SIG-M5 treated with dmso at 0.1 percent for 504 hours (cell line): ENCODE measurements at regions not wholly inside any gene's neighbourhood (a gene's known extent, or its start where the extent isn't known, plus 50 kb on each side); places are given as distances from the start of the nearest gene placed in this dataset.
"Not testable (repeated sequence)": the region's sequence is repeated elsewhere in the genome, so short reads cannot be mapped to it uniquely, and the experiment has no call there.

Source experiments
- DNase-seq: peaks from one replicate; lab custom pipeline; 2025; ENCODE audit not compliant: unreplicated experiment; lab: John Stamatoyannopoulos, UW

DNA sequence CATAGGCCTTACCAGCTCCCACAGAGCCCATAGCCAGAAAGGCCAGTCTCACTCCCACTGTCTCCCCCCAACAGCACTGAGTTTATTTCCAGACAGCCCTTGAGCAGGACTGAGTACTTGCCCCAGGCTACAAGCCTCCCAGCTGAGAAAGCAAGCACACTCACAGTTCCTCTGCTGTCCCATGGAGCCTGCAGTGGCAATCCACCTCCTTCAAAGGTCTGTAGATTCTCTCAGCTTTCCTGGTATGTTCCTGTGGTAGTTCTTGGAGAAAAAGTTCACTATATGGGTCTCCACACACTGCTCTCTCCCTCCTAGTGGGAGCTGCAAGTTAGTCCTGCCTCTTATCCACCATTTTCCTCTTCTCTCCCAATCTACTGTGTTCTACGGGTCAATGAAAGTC is 728.7 kb downstream of the DIAPH3 start:
- no peak for DNase-seq

DNA sequence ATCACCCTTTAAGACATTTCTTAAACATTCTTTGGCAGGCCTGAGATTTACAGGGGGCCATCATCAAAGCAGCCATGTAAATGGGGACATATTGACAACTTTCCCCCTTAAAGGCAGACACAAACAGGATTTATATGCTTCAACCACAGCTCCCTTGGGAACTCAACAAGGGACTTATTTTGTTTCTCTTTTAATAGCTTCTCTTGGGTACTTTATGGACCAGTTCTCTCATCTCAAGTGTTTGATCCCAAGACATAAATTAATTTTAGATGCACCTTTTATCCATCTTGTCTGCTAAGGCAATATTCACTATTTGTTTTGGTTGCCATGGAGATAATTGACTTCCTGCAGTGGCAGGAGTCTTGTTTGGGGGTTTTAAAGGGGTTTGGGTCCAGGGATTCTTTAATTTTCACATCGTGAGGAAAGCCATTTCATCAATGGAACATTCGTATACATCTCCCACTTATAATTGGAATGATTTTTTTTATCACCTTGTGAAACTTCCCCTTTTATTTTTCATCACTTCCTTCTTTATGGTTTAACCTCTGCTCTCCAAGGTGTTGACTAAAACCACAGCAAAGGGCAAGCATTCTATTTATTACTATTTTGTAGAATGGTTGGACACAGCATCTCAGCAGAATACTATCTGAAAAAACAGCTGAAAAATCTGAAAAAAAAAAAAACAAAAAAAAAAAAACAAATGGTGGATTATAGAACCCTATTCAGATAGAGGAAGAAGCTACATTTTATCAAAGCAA is 726.0 kb downstream of the DIAPH3 start:
- peak; percentile 53 for DNase-seq

DNA sequence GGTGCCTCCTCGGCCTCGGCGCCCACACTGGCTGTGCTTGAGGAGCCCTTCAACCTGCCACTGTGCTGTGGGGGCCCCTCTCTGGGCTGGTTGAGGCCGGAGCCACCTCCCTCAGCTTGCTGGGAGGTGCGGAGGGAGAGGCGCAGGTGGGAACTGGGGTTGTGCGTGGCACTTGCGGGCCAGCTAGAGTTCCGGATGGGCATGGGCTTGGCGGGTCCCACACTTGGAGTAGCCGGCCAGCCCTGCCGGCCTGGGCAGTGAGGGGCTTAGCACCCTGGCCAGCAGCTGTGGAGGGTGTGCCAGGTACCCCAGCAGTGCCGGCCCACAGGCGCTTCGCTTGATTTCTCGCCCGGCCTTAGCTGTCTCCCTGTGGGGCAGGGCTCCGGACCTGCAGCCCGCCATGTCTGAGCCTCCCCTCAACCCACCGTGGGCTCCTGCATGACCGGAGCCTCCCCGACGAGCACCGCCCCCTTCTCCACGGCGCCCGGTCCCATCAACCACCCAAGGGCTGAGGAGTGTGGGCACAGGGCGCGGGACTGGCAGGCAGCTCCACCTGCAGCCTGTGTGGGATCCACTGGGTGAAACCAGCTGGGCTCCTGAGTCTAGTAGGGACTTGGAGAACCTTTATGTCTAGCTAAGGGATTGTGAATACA is 723.8 kb downstream of the DIAPH3 start:
- no peak for DNase-seq

DNA sequence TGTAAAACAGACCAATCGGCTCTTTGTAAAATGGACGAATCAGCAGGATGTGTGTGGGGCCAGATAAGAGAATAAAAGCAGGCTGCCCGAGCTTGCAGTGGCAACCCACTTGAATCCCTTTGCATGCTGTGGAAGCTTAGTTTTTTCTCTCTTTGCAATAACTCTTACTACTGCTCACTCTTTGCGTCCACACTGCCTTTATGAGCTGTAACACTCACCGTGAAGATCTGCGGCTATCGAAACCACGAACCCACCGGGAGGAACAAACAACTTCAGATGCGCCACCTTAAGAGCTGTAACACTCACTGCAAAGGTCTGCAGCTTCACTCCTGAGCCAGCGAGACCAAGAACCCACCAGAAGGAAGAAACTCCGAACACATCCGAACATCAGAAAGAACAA is 722.7 kb downstream of the DIAPH3 start:
- DNase-seq: not testable (repeated sequence)

DNA sequence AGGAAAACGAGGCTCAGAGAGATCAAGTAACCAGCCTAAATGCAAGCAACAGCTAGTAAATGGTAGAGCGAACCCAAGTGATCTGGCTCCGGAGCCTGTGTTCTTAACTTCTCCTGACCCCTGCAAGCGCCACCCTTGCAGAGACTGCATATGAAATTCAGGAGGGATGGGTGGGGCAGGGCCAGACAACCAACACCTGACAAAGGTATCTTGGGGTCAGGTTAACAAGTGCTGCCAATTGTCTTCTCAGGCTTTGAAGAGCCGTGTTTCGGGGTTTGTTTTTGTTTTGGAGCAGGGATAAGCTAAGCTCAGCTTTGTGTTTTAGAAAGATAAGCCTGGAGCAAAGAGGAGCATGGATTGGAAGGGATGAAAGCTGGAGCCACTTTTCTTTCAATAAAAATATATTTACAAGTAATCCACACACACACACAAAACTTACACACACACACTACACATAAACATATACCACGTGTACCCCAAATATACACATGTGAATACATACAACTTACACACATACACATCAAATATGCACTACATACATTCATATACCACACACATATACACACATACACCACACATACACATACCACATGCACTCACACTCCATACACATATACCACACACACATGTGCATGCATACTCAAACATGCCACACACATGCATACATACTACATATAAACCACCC is 722.0 kb downstream of the DIAPH3 start:
- no peak for DNase-seq

DNA sequence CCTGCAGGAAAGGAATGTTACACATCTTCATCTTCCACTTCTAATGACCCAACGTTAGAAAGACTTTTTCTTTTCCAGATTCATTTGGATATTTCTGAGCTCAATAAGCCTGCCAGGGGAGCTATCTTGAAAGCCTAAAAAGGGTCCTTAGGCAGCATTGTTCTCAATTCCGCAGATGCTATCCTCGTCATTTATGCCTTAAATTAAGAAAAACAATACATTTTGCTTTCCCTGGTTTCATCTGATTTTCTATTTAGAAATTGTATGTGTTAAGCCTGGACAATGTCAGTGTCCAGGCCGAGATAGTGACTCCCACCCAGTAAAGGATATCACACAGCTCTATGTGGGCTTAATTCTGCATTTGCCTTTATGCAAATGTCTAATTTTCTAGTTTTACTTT is 721.3 kb downstream of the DIAPH3 start:
- no peak for DNase-seq

DNA sequence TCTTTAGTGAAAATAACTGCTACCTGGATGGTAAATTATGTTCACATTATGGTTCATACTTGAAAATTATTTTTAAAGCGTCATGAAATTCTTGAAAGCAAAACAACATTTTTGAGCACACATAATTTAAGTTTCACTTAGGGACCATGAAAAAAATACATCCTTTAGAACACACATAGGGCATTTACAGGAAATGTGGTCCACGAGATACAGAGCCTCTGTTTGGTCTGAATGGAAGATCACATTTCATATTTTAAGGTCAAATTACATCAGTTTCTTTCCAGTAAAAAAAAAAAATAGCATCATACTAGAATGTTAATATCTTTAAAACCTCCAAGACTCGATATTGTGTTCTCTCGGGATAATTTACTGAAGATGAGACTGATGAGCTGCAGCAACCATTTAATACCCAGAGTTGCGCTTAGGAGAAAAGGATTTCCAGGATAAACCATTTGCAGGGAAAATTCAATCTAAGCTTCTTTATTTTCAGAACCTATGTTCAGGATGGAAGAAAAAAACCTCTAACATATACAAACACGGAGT is 720.7 kb downstream of the DIAPH3 start:
- DNase-seq: no peak

DNA sequence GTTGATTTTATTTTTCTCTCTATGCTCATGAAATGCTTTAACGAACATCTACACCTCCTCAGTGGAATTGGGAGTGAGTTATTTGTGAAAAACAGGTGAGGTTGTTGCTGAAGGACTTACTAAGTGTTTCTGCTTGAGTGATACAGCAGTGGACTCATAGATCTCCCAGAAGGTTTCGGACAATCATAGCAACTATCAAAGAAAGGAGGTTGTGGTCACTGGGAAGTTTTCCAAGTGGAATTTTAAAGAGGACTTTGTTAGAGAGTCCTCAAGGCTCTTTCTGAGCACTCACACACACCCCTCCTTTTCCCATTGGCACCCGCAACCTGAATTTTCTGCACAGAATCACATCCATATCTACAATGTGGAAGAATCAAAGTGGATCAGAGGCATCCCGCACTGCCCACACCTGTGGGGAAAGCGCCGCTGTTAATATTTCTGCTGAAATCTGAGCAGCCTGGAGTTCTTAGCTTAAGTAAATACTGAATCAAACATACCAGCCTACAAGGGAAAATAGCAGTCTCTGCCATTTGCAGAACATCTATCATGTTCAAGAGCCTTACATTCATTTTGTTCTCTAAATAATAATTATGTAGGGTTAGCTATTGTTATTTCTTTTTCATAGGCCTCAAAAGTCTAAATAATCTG is 719.4 kb downstream of the DIAPH3 start:
- no peak for DNase-seq

DNA sequence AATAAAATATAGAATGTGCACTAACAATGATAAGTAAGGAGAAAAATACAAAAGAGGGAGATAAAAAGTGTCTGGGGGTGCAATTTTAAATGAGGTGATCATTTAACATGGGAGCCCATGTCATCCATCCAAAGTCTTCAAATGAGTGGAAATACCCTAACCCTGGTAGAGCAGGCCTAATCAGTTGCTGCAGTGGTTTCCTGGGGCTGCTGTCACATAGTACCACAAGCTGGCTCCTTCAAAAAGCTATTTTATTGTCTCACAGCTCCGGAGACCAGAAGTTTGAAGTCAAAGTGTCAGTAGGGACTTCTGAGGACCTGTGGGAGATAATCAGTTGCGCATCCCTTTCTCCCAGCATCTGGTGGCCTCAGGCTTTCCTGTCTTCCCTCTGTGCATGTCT is 717.9 kb downstream of the DIAPH3 start:
- no peak for DNase-seq

DNA sequence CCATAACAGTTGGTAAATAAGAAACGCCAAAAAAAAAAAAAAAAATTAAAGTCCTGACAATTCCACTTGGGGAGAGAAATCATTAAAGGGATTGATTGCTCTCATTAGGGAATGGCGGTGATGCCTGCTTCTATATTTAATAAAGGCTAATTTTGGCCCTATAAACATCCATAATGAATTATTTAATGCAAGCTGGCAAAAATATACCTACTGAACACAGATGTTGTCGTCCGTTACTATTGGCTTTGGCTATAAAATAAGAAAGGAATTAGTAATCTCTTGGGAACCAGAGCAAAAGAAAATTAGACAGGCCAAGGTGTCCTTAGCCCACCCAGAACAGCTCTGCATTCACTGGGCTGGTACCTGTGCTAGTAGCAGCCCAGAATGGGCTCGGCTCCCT is 717.3 kb downstream of the DIAPH3 start:
- no peak for DNase-seq

DNA sequence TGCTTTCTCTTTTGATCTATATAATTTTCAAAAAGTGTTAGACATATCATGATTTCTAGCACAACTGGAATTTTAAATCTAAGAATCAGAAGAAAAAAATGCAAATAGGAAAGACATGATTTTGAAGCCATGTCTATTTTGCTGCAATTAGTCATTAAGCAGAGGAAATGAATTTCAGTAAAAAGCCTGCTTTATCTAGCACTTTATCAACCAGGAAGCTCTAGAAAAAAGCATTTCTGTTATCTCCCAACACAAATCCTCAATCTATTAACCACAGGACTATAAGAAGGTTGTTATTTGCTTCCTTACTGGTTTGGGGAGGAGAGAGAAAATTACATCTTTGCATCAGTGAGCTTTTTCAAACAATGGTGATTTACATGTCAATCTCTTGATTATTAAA is 716.7 kb downstream of the DIAPH3 start:
- no peak for DNase-seq

DNA sequence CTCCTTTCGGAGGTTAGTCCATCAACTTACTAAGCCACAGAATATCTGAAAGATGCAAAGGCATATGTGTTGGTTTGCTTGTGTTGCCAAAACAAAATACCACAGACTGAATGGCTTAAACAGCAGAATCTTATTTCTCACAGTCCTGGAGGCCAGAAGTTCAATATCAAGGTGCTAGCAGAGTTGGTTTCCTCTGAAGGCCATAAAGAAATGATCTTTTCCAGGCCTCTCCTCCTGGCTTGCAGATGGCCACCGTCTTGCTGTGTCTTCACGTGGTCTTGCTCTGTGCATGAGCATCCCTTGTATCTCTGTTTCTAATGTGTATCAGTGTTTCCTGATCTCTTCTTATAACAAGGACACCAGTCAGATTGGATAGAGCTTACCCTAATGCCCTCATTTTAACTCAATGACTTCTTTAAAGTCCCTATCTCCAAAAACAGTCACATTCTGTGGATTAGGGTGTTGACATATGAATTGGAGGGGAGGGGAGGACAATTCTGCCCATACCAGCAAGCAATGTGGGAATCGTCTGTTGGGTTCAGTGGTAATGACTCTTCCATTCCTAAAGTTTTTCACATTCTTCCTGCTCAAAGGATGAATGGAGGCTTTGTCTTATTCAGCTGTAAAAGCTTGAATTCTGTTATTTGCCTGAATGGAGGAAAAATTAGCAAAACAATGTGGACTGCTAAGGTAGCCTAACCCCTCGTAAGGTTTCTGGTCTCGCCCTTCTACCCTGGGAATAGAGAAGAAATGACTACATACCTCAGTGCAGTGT is 715.7 kb downstream of the DIAPH3 start:
- no peak for DNase-seq

DNA sequence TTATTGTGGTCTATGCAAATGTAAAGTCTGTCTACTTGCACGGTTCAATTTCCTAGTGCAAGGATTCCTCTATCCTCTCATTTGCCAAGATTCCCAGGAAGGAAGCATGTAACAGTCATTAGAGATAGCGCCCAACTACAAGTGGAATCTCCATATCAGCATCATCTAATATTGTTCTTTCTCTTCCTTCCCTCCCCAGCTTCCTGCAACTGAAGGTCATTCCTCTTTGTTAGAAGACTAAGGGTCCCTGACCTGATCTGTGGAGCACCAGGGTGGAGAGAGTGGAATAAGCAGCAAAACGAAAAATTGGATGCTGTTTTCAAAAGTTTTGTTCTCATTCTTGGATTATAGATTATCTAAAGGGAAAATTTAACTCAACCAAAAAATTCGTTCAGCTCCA is 714.0 kb downstream of the DIAPH3 start:
- DNase-seq: no peak

DNA sequence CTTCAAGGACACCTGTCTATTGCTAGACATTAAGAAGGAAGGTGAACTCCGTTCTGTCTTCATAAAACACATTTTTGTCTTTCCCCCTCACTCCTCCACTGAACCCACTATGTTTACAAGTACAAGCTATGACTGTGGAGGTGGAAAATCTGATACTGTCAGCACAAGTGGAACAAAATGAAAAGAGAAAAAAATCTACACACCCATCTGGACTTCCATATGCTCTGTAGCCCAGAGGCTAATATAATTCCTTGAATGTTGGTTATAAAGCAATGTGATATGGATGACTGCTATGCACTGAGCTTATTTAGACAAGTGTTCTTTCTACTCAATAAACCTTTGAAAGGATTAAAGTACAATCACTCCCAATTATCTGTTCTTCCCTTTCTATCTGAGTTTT is 713.5 kb downstream of the DIAPH3 start:
- DNase-seq: no peak

DNA sequence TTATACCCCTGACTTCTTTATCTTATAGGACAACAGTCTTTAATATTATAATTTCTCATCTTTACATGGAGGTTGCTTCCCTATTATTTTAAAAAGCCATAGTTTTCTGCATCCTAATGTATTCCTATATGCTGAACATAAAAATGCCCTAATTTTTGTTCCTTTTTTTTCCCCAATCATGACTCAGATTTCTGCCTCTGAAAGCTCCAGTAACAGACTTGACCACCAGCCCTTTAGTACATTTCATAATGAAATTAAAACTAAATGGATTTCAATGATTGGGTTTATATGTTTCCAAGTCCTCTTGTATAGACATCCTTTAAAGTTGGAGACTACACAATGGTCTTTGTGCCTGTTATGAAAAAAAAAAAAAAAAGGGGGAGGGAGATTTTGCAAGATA is 712.5 kb downstream of the DIAPH3 start:
- DNase-seq: no peak

DNA sequence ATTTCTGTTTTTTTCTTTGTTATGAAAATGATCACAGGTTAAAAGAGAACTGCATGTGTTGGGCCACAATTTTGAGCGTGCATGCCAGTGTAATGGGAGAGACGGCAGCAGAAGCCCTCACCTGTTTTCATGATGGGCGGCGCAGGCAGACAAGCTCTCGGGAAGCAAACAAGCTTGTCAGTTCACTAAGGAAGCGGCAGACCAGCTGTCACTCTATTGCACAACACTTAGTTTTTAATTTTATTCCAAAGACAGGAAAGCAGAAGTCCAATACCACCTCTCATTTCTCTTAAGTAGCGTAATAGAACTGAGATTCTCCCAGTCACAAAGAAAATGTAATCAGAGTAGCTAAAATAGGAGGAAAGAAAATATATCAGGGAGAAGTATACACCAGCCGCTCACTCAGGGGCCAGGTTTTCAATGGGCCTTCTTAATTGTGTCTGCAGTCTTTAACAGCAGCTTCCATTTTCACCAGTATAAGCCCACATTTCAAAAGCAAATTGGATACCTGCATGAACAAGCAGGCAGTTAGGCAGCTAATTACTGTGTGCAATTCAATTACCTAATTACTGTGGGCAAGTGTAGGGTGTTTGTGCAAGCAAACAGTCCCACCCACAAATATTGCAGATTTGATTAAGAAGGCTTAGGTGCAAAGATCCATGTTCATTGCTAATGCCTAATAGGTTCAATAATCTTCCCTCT is 711.4 kb downstream of the DIAPH3 start:
- peak; percentile 80 for DNase-seq

DNA sequence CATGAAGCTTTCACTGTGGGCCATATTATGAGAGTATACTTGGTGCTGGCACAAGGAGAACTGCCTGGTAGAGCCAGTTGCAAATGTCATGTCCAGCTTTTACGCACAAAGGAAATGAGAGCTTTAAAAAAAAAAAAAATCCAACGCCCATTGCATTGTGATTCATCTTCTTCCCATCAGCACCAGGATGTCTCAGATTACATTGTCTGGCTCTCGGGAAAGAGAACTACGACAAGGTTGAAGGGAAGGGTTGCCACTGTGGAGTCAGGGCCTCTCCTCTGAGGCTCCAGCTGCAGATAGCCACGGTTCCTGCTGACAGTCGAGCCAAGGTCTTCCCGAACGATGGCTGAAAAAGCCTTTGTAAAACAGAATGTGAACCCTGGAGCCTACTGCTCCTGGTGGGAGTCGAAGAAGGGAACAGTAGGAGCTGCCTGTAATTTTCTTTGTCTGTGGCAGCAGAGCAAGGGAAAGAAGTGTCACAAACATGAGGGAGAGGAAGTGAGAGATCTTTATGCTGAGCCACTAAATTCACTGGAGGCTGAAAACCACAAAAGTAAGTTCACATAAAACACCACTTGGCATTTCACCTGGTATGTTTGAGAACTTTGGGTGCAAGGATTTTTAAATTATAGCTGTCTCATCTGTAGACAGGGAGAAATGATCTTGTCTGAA is 704.7 kb downstream of the DIAPH3 start:
- DNase-seq: peak; percentile 27

DNA sequence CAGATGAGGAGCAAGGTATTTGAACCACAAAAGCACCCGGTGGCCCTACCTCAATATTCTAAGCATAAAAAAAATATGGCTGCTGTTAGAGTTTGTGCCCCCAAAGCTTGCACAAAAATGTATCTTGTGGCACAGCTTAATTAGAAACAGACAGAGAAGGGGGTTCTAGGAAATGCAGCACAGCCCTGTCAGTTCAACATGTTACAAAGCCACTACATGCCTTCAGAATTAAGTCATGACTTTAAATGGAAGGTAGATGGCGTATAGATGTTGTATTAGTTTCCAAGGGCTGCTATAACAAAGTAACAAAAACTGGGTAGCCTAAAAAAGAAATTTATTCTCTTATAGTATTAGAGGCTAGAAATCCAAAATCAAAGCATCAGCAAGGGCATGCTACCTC is 703.8 kb downstream of the DIAPH3 start:
- DNase-seq: no peak

DNA sequence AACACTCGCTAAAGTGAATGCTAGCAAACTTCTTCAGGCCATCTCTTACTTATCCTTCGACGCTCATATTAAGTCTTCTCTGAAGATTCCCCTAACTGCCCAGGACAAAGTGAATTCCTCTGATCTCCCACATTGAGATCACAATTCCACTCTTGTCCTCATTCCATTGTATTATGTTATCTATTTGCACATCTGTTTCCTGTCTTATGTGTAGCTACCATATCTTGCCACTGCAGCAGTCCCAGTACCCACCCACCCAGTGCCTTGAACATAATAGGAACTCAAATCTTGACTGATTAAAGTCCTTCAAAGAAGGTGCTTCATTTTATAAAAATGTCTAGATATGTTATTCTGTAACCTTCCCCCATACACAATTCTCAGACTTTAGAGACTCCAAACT is 702.3 kb downstream of the DIAPH3 start:
- no peak for DNase-seq

DNA sequence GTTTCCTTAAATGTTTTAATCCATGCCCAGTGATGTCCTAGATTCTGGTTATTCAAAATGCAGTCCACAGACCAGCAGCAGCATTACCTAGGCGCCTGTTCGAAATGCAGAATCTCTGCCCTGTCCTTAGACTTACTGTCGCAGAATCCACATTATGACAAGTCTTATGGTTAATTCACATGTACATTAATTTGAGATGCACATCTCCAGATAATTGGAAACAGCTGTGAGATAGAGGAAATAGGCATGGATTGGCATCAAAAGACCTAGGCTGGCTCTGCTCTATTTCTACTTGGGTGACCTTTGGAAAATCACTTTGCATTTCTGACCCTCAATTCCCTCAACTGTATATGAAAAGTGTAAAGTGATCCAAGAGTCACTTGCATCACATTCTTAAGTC is 700.7 kb downstream of the DIAPH3 start:
- no peak for DNase-seq
